KBM-7 (cell line): ENCODE measurements at regions not wholly inside any gene's neighbourhood (a gene's known extent, or its start where the extent isn't known, plus 50 kb on each side); places are given as distances from the start of the nearest gene placed in this dataset.

Experiments used
- DNase-seq: peaks from one replicate; pipeline ENCODE4 v3.0.0-alpha.2; 2015
- in situ Hi-C: fragments of 300-500 bp; cut with MboI; formaldehyde crosslinking; loops from 2 replicates; pipeline ENCODE4 v1.14.3; 2020; ENCODE audit warnings: low sequenced_read_pairs, low pct_unique_long_range_greater_than_20kb, mixed read lengths

DNA sequence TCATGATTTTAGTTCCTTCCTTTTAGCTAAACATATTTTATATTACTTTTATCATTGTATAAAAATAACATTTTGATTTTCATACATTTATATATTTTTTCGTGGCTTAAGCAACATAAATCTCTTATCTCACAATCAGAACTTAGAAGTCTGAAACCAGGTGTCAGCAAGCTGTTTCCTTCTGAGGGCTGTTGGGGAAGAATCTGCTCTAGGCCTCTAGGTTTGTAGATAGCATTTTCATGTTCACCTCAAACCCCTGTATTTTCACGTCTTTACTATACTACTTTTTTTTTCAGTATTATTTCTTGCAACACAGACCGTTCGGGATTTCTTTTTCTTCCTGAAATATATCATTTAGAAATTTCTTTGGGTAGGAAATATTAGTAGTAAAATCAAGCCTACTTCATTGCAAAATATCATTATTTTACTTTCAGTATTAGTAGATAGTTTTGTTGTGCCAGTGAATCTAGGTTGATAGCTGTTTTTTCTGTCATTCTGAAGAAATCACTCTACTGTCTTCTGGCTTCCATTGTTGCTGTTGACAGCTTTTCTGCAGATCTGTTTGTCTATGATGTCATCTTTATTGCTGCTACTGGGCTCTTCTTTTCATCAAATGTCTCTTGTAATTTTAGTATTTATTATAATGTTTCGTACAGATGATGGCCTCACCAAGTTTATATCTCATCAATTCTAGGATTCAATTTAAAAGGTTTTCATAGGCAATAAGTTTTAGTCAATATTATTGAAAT is 756.3 kb downstream of the VGLL3 start:
- DNase-seq, result no peak
- in situ Hi-C loops, result no loop called here

DNA sequence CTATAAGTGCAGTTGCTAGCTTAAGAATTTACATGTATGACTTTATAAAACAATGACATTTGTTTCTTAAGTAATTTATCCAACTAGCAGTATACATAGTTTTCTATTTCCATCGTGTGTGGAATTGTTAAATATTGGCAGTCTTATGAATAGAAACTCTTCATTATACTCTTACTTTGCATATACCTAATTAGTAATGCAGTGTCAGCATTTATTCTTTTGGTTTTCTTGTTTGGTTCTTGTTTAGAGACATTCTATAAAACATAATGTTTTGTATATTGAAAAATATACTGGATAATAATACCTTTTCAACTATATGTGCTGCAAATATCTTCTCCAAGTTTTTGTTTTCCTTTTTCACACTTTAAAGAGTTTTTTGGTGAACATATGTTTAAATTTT is 760.2 kb downstream of the VGLL3 start:
- no peak for DNase-seq
- in situ Hi-C loops, result no loop called here

DNA sequence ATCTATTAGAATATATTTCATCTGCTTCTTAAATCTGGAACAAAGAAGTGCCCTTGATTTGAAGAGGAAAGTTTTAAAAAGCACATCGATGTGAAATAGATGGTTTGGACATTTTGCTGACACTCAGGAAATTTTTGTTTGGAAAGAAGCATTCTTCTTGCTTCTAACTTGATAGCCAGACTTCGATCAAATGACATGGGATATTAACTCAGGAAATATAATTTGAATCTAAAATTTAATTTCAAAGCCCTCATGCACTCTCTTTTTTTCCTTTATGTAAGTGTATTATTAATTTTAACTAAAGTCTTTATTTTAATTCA is 761.2 kb downstream of the VGLL3 start:
- DNase-seq, result no peak
- in situ Hi-C loops, result no loop called here

DNA sequence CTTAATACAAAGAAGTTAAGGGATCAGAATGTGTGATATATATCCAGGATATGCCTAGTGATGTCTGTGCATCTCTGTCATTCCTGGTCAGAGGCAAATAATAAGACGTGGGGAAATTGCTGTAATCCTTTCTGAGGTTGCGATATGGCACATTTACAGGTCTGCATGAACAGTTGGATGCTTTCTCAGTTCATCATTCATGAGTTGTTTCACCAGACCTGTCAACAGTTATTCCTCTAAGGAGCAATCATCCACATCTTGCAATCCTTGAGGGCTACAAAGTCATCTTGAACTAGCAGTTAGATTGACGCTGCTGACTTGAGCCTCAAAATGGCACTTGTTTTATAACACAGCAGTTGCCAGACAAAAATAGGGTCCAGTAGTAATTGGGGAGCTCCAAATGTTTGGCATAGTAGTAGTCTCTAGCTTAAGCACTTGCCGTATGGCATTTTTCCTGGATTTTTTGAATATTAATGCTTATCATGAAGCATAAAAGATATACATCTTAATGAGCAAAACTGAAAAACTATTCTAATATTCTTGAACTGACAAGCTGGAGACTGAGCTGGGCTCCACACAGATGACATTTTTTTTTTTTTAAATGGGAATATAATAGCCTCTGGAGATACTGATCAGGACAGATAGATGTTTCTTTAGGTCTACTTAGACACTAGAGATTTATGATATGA is 761.7 kb downstream of the VGLL3 start:
- in situ Hi-C loops, result no loop called here
- no peak for DNase-seq

DNA sequence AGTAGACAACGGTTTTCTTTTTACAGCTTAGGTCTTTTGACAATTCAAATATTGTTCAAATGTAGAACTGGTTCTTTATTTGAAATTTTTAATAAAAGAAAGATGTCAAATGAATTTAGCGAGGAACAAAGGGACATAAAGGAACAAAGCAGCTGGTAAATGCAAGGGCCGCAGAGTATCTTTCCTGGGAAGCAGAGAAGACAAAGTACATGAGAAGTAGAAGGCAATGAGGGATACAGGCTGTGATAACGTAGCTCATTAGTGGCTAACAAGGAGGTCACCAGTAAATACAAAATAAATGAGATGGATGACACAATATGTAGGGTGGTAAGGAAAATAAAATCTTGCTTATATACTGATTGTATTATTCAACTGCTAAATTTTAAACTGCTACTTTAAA is 762.8 kb downstream of the VGLL3 start:
- DNase-seq, result no peak
- in situ Hi-C loops, result no loop called here

DNA sequence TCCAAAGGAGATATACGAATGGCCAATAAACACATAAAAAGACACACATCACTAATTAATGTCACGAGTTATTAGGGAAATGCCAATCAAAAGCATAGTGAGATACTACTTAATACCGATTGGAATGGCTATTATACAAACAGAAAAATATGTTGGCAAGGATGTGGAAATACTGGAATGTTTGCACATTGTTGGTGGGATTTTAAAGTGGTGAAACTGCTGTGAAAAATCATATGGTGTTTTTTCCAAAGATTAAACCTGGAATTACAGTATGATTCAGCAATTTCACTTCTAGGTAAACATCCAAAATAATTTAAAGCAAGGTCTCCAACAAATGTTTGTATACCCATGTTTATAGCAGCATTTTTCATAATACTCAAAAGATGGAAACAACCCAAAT is 765.5 kb downstream of the VGLL3 start:
- in situ Hi-C loops, result no loop called here
- no peak for DNase-seq

DNA sequence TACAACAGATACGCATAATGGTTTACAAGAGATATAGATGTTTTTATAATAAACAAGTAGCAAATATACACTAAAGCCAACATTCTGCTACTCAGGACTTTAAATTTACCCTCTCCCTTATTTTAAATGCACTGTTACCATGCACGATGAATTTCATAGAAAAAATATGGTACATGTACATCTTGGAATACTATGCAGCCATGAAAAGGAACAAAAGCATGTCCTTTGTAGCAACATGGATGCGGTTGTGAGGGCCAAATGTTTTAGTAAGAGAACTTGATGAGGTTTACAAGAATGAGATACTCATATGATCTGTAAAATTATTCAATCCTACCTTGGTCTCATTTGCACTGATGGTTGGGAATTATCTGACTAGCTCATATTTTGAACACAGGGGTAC is 769.3 kb downstream of the VGLL3 start:
- no peak for DNase-seq
- in situ Hi-C loops, result no loop called here

DNA sequence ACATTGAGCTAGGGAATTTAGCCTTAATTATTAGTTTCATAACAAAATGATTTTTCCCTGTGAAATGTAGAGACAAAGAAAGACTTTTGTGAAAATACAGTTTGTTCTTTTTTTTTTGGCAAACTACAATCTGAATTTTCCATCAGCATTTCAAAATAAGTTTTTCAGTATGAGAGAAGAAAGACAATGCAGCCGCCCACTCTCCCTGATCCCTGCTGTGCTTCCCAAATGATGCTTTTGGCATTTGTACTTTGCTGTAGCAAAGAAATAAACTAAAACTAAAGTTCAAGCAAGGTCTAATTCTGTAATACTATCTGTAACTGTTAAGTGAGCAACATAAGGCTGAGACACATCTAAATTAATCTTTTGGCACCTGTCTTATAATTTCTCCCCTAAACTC is 782.2 kb downstream of the VGLL3 start:
- DNase-seq, result no peak
- in situ Hi-C loops, result no loop called here

DNA sequence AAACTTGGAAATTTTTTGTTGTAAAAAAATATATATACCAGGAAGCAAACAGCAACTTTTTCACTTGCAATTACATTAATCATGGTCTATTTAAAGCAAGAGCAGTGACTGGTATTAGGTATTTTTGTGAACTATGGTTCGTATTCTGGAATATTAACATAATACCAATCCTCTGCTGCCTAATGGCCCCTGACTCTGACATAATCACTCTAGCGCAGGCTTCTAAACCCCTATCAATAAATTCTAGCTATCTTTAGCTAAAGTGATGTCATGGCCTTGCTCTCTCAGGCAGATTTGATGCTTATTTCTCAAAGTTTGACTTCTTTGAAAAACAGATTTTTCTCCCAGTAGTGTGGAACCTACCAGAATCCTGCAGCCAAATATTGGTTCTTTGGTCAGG is 808.3 kb downstream of the VGLL3 start:
- in situ Hi-C loops, result no loop called here

DNA sequence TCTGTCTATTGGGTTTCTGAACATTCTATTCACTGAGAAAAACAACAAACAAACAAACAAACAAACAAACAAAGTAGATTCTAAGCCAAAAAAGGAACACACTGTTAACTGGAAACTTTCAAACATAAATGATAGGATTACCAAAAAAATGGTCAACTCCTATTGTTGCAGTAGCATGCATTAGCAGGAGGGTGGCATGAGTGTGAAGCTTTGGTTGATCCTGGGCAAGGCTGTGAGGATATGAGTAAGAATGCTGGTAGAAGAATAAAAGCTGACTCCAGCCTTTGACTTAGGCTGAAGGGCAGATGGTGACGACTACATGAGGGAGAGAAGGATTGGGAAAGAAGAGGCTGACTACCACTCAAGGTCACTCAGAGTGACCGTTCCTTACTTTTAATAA is 810.3 kb downstream of the VGLL3 start:
- no peak for DNase-seq
- in situ Hi-C loops, result no loop called here

More for the DNA sequence above, 808.3 kb downstream of the VGLL3 start:
- no peak for DNase-seq

DNA sequence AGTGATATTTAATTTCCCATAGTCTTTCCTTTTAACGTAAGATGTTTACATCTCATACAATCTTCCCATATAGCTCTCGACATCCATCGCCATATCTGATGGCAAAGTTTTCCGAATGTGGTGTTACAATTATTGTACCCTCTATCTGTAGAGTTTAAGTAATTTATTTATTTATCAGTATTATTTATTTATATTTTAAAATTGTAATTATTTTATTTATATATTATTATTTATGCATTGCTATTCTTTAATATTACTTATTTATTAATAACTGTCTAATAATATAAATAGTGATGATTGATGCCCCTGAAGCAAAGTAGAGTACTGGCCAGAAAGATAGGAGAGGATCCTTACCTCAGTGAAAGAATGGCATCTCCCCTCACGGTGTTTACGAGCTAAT is 812.9 kb downstream of the VGLL3 start:
- DNase-seq, result no peak
- in situ Hi-C loops, result no loop called here

DNA sequence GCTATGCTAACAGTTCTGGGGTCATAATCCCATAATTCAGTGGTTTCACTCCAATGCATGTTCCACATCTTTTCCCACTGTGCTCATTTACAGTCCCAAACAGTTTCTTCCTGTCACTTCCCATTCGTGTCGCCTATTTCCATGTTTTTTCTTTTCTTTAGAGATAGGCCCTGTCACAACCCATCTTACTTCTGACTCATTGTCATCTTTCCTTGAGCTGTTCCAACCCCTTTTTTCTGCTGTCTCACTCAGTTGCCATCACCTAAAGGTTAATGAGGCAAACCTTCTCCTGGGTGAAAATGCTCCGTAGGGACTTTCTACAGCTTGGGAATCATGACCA is 814.5 kb downstream of the VGLL3 start:
- in situ Hi-C loops, result no loop called here
- DNase-seq, result no peak

DNA sequence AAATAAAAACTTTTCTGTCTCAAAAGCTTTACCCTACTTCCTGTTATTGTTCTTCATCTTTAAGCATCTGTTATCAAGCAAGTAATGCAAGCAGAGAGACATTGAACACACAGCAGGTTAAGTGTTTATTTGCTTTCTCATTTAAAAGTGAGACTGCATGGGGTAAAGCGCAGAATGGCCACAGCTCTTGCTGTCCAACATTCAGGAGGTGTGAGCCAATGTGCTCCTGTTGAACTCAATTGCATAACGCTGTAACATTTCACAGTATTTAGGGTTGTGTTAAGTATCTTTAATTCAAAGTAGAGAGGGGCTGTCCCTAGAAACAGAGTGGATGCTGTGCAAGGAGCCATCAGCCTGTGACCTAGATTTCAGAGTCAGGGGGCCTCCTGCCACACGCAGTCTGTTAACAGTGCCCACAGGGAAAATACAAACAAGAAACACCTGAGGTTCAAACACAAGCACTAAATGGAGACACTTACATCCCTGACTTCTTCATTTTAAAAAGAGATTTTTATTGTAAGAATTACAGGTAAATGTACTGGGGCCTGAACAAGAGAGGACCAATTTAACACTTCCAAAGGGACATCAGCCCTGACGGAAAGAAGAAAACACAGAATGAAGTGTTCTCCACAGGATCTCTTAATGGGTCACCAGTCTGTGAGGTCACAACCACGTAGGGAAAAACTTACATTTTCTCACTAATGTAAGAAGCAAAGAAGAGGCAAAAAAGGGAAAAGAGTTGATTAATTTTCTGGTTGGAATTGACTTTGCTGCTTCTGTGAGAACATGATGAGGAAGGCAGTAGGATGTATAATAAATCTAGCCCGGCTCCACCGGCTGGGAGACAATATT is 815.1 kb downstream of the VGLL3 start:
- in situ Hi-C loops, result no loop called here
- no peak for DNase-seq

DNA sequence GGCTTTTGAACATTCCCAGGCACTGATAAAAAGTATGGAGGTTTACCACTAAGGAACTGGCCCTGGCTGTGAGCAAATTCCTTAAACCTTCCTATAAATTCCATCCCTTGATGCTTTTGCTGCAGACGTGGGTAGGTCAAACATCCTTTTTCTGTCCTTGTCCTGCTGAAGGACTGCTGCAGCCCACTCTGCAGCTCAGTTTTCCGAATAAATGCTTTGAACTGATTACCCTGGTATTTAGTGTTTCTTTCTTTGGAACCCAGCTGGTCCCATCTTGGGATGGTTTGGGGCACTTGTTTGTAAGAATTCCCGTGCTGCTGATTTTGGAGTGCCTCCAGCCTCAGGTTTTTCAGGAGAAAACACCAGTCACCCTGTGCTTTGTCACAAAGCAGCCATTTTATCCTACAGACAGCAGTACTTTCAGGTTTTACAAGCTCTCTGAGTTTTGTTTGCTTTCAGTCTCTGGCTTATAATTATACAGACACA is 815.9 kb downstream of the VGLL3 start:
- DNase-seq, result no peak
- in situ Hi-C loops, result no loop called here

DNA sequence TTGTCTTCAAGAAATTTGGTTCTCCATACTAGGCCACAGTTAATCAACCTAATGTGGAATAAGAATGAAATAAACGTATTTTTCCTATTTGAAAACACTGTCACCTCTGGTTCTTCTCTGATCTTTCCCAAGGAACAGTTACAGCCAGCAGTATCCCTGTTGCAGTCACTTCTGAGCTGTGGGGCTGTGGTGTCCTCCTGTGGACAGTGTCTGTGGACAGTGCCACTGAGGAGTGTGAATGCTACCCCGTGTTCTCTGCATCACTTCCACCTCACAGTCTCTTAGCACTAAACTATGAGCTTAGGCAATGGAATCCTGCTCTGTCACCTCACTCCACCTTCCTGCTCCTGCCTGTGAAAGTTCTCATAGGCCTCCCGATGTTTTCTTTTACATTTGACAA is 817.5 kb downstream of the VGLL3 start:
- in situ Hi-C loops, result no loop called here
- no peak for DNase-seq

DNA sequence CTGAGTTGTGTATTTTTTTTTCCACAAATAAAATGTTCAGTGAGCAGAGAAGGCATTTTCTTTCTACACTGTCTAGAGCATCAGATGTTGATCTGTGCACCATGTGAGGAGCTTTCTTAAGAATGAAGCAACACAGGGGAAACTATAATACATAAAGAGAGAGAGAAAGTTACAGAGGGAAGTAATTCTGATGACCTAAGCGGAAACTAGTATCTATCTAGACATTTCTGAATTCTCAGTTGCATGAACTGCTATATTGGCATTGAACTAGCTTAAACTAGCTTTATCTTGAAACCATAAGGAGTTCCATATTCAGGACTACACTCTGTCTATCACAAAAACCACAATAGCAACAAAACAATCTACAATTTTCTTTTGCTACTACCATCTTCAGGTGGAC is 822.4 kb downstream of the VGLL3 start:
- DNase-seq, result no peak
- in situ Hi-C loops, result no loop called here

DNA sequence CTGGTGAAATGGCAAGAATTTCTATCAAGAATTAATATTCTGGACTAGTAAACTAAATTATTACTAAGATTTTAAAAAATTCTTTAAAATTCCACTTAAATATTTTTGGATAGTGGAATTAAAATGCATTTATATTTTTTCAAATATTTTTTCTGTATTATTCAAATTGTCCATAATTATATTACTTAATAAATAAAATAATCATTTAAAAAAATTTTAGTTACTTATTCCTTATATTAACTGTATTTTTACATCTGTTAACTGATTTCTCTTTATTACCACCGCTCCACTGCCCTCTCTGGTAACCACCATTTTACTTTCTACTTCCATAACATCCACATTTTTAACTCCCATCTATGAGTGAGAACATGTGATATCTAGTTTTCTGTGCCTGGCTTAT is 828.4 kb downstream of the VGLL3 start:
- in situ Hi-C loops, result no loop called here
- DNase-seq, result no peak

DNA sequence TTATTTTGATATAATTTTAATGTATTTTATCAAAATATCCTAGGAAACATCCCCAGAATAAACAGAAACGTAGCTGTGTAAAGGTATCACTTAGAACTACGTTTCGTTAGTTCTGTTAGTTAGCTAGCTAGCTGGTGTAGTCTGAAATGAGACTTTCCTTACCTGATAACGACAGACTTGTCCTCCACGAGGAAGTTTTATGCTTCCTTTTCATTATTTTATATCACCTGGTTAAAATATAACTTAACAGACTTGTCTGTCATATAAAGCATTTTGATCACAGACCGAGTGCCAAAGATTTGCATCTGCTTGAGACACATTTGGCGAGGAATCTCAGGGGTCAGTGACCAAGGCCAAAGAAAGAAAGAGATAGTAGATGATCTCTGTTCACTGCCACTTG is 829.5 kb downstream of the VGLL3 start:
- in situ Hi-C loops, result no loop called here
- no peak for DNase-seq

DNA sequence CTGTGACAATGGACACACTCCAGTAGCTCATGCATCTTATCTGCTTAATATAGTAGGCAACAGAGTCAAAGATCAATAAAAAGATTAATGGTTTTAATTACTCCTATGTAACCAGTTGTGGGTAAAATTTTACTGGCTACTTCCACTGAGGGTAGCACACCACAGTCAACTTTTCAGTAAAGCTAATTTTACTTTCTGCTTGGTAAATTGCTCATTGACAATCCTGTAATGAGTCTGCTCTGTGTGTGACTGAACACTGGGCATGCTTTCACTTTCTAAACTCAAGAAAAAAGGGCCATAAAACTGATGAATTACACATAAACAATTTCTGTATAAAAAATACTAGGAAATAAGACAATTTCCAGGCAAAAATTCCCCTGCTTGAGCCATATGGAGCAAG is 838.3 kb downstream of the VGLL3 start:
- in situ Hi-C loops, result no loop called here
- no peak for DNase-seq

DNA sequence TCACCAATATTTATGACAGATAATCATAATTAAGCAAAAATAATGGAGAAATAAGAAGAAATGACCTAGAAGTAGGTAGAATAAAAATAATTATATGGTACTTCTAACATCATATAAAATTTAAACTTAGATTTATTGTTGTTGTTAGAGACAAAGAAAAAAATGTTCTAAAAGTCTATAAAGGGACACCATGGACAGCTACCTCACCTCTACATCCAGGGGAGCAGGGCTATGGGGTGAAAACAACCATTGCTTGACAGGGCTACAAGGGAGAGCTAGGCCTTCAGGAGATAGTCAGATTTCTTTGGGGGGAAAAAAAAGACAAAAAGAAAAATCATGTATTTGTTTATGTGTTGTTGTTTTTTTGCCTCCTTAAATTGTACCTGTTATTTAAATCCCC is 841.9 kb downstream of the VGLL3 start:
- no peak for DNase-seq
- in situ Hi-C loops, result no loop called here
